Midbrain (tissue), 1 donor: ENCODE measurements at regions not wholly inside any gene's neighbourhood (a gene's known extent, or its start where the extent isn't known, plus 50 kb on each side); places are given as distances from the start of the nearest gene placed in this dataset.
"Not testable (repeated sequence)": the region's sequence is repeated elsewhere in the genome, so short reads cannot be mapped to it uniquely, and the experiment has no call there.

Experiments used
- DNase-seq: peaks from one replicate; lab custom pipeline; 2025; lab: John Stamatoyannopoulos, UW

GRCh38 chr9:81814401-81814793 lies 113.8 kb upstream of the SPATA31D4 start:
- no peak for DNase-seq

- DNase-seq = no peak
Observed at GRCh38 chr9:81814794-81815464, 113.3 kb upstream of the SPATA31D4 start.

- no peak for DNase-seq
Observed at GRCh38 chr9:81815781-81816180, 112.4 kb upstream of the SPATA31D4 start.

GRCh38 chr9:81819155-81819554 lies 109.1 kb upstream of the SPATA31D4 start:
- DNase-seq = no peak

GRCh38 chr9:81819859-81820546 lies 108.2 kb upstream of the SPATA31D4 start:
- no peak for DNase-seq

GRCh38 chr9:81822301-81822865 lies 105.8 kb upstream of the SPATA31D4 start:
- no peak for DNase-seq

GRCh38 chr9:81822967-81823366 lies 105.3 kb upstream of the SPATA31D4 start:
- no peak for DNase-seq

- no peak for DNase-seq
Observed at GRCh38 chr9:81823672-81824554, 104.3 kb upstream of the SPATA31D4 start.

- no peak for DNase-seq
Observed at GRCh38 chr9:81824802-81825730, 103.2 kb upstream of the SPATA31D4 start.

GRCh38 chr9:81825846-81826516 lies 102.2 kb upstream of the SPATA31D4 start:
- DNase-seq = peak; percentile 71

GRCh38 chr9:81826517-81826906 lies 101.7 kb upstream of the SPATA31D4 start:
- peak; percentile 96 for DNase-seq

GRCh38 chr9:81827616-81828296 lies 100.5 kb upstream of the SPATA31D4 start:
- no peak for DNase-seq

GRCh38 chr9:81829195-81829882 lies 98.9 kb upstream of the SPATA31D4 start:
- no peak for DNase-seq

- DNase-seq = not testable (repeated sequence)
Observed at GRCh38 chr9:81830431-81830830, 97.8 kb upstream of the SPATA31D4 start.

- DNase-seq = no peak
Observed at GRCh38 chr9:81832571-81833285, 95.5 kb upstream of the SPATA31D4 start.

GRCh38 chr9:81833563-81834345 lies 94.5 kb upstream of the SPATA31D4 start:
- DNase-seq = no peak

GRCh38 chr9:81841333-81841732 lies 86.9 kb upstream of the SPATA31D4 start:
- no peak for DNase-seq

- no peak for DNase-seq
Observed at GRCh38 chr9:81844131-81844567, 84.1 kb upstream of the SPATA31D4 start.
